ENCODE measurements at regions not wholly inside any gene's neighbourhood (a gene's known extent, or its start where the extent isn't known, plus 50 kb on each side); places are given as distances from the start of the nearest gene placed in this dataset.

- Histone ChIP-seq H3K27me3 (ENCODE audit: insufficient read depth, low read length, poor library complexity) (no peaks in the 10 kb centered on the region), H3K36me3 (ENCODE audit: insufficient read depth, low read length) (no peaks in the 10 kb centered on the region), H2AFZ (ENCODE audit: low read depth, low read length) (no peak overlapping the region), H3K9ac (ENCODE audit: low read depth, low read length) (no peak overlapping the region), H3K4me2 (ENCODE audit: insufficient read depth, low read length) (no peak overlapping the region), H3K79me2 (ENCODE audit: insufficient read depth, low read length) (no peaks in the 10 kb centered on the region), H4K20me1 (ENCODE audit: insufficient read depth, low read length) (no peaks in the 10 kb centered on the region), H3K9me3 (ENCODE audit: insufficient read depth, low read length, severe bottlenecking) (no peaks in the 10 kb centered on the region), H3K4me3 (ENCODE audit: low read depth in 1 of 2, low read length in 2 of 2) (no peak overlapping the region), H3K27ac (ENCODE audit: low read length) (no peak overlapping the region), H3K4me1 (ENCODE audit: insufficient read depth, low read length) (no peaks in the 10 kb centered on the region)
- ATAC-seq (ENCODE audit: insufficient read depth, low read depth) (no peak), DNase-seq (no peak)
- no peak for TF ChIP-seq CTCF (IDR thresholded peaks at IDR 0.05; ENCODE audit: borderline replicate concordance, extremely low read depth, low read length, poor library complexity, severe bottlenecking)
- TF ChIP-seq EZH2 (IDR thresholded peaks at IDR 0.05; ENCODE audit: borderline replicate concordance, low read depth, low read length, severe bottlenecking) = no peak
These were observed 255.6 kb downstream of the OTUD1 start for GRCh38 chr10:23694446-23694920.

DNA sequence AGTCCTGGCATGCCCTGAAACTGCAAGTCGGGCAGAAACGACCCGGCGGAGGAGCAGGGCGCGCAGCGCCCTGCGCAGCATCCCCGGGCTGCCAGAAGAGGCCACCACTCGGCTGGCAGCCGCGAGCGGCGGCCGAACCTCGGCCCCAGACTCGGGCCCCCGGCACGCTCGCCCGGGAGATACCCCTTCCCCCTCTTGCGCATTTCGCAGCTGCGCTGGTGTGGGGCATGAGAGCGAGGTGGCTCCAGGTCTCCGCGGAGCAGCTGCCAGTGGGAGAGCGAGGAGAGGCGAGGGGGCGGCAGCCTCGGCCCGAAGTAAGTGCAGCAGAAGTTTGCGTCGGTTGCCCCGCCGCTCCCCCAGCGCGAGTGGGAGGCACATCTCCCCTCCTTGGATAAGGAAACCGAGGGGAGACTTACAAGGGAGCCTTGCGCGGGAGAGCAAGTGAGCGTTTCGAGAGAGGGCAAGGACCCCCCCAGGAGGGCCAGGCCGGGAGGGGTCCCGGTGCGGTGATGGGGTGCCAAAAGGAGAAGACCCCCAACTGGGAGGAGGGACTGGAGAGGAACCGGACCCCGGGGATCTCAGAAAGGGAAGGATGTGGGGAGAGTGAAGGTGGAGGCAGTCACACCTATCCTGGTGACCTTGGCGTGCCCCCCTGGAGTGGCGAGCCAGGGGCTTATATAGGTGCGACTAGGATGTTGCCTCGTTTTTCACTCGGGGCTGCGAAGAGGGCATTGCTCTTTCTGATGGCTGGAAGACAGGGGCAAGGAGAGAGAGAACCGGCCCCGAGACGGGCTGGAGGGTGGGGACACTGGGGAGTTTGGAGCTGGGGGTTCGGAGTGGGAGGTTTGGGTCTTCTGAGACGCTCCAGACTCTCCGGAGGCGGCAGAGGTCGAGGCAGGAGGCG lies 256.3 kb downstream of the OTUD1 start:
- DNase-seq = no peak
- no peaks in the 10 kb centered on the region for H3K27me3 ChIP-seq (ENCODE audit: insufficient read depth, low read length, poor library complexity)
- H3K79me2 ChIP-seq (ENCODE audit: insufficient read depth, low read length) = no peaks in the 10 kb centered on the region
- no peak for ATAC-seq (ENCODE audit: insufficient read depth, low read depth)
- H3K4me3 ChIP-seq (ENCODE audit: low read depth in 1 of 2, low read length in 2 of 2) = no peak overlapping the region
- H3K9ac ChIP-seq (ENCODE audit: low read depth, low read length) = no peak overlapping the region
- no peak overlapping the region for H3K27ac ChIP-seq (ENCODE audit: low read length)
- H4K20me1 ChIP-seq (ENCODE audit: insufficient read depth, low read length) = no peaks in the 10 kb centered on the region
- H3K4me1 ChIP-seq (ENCODE audit: insufficient read depth, low read length) = no peaks in the 10 kb centered on the region
- H2AFZ ChIP-seq (ENCODE audit: low read depth, low read length) = no peak overlapping the region
- H3K36me3 ChIP-seq (ENCODE audit: insufficient read depth, low read length) = no peaks in the 10 kb centered on the region
- H3K9me3 ChIP-seq (ENCODE audit: insufficient read depth, low read length, severe bottlenecking) = no peaks in the 10 kb centered on the region
- no peak overlapping the region for H3K4me2 ChIP-seq (ENCODE audit: insufficient read depth, low read length)
- TF ChIP-seq EZH2 (IDR thresholded peaks at IDR 0.05; ENCODE audit: borderline replicate concordance, low read depth, low read length, severe bottlenecking) (no peak), CTCF (IDR thresholded peaks at IDR 0.05; ENCODE audit: borderline replicate concordance, extremely low read depth, low read length, poor library complexity, severe bottlenecking) (no peak)

GRCh38 chr10:23695825-23696420 lies 257.0 kb downstream of the OTUD1 start:
- no peak overlapping the region for H3K4me3 ChIP-seq (ENCODE audit: low read depth in 1 of 2, low read length in 2 of 2)
- no peak overlapping the region for H2AFZ ChIP-seq (ENCODE audit: low read depth, low read length)
- H3K4me2 ChIP-seq (ENCODE audit: insufficient read depth, low read length) = no peak overlapping the region
- no peak for DNase-seq
- no peaks in the 10 kb centered on the region for H4K20me1 ChIP-seq (ENCODE audit: insufficient read depth, low read length)
- H3K9me3 ChIP-seq (ENCODE audit: insufficient read depth, low read length, severe bottlenecking) = no peaks in the 10 kb centered on the region
- H3K27me3 ChIP-seq (ENCODE audit: insufficient read depth, low read length, poor library complexity) = no peaks in the 10 kb centered on the region
- no peaks in the 10 kb centered on the region for H3K4me1 ChIP-seq (ENCODE audit: insufficient read depth, low read length)
- ATAC-seq (ENCODE audit: insufficient read depth, low read depth) = no peak
- no peaks in the 10 kb centered on the region for H3K79me2 ChIP-seq (ENCODE audit: insufficient read depth, low read length)
- TF ChIP-seq CTCF (IDR thresholded peaks at IDR 0.05; ENCODE audit: borderline replicate concordance, extremely low read depth, low read length, poor library complexity, severe bottlenecking) (no peak), EZH2 (IDR thresholded peaks at IDR 0.05; ENCODE audit: borderline replicate concordance, low read depth, low read length, severe bottlenecking) (no peak)
- no peaks in the 10 kb centered on the region for H3K36me3 ChIP-seq (ENCODE audit: insufficient read depth, low read length)
- no peak overlapping the region for H3K9ac ChIP-seq (ENCODE audit: low read depth, low read length)
- H3K27ac ChIP-seq (ENCODE audit: low read length) = no peak overlapping the region

All from DND-41 (cell line).